AG04450 (cell line): ENCODE measurements at regions not wholly inside any gene's neighbourhood (a gene's known extent, or its start where the extent isn't known, plus 50 kb on each side); places are given as distances from the start of the nearest gene placed in this dataset.

ENCODE experiments used
- CTCF ChIA-PET: fragments of 300-600, 350-600 bp; formaldehyde crosslinking; extraction: SDS; loops from one replicate; lab custom pipeline; 2022; ENCODE audit warnings: antibody characterized with exemption, inconsistent platforms; lab: Charles Lee
- POLR2A ChIA-PET: fragments of 350-600 bp; formaldehyde crosslinking; extraction: SDS; loops from one replicate; lab custom pipeline; 2021; ENCODE audit warnings: antibody characterized with exemption, inconsistent platforms; lab: Yijun Ruan, JAX
- DNase-seq: peaks from one replicate; pipeline ENCODE4 v3.0.0-alpha.2; 2011; ENCODE audit warnings: low read depth, low spot score
- H3K27ac ChIP-seq: one replicate; pipeline ENCODE4 v1.5.1; 2012; ENCODE audit warnings: low read depth, low read length, control low read depth
- H3K27me3 ChIP-seq: one replicate; pipeline ENCODE4 v1.6.0; 2012; ENCODE audit warnings: low read length; ENCODE audit not compliant: control insufficient read depth, insufficient read depth
- H3K4me3 ChIP-seq: 2 replicates; pipeline ENCODE4 v1.5.1; 2011; ENCODE audit warnings: mild to moderate bottlenecking, low read depth, low read length, control low read depth
- H3K9me3 ChIP-seq: 2 replicates; pipeline ENCODE4 v1.5.1; 2012; ENCODE audit warnings: low read length; ENCODE audit not compliant: control insufficient read depth, insufficient read depth
- CTCF ChIP-seq: IDR thresholded peaks from 2 replicates; pipeline ENCODE4 v1.5.1; 2011; ENCODE audit warnings: low read depth, low read length, control low read depth, inconsistent platforms

- H3K27me3 ChIP-seq = peaks cover 26% of the 10 kb centered on the region
- H3K4me3 ChIP-seq = no peak overlapping the region
- ChIA-PET CTCF (interaction anchor here (2.2 kb wide), 1 partner anchor 8 kb away, joined by 17 read pairs; no protein-coding TSS in a partner anchor), POLR2A (no interaction called here)
- H3K9me3 ChIP-seq = peaks cover 3% of the 10 kb centered on the region; the same call in 1 of the 2 replicates
- no peak for DNase-seq
- H3K27ac ChIP-seq = no peak overlapping the region
- TF ChIP-seq CTCF = no peak
Observed at GRCh38 chr16:87070657-87071056, 246.5 kb downstream of the C16orf95 start.

DNA sequence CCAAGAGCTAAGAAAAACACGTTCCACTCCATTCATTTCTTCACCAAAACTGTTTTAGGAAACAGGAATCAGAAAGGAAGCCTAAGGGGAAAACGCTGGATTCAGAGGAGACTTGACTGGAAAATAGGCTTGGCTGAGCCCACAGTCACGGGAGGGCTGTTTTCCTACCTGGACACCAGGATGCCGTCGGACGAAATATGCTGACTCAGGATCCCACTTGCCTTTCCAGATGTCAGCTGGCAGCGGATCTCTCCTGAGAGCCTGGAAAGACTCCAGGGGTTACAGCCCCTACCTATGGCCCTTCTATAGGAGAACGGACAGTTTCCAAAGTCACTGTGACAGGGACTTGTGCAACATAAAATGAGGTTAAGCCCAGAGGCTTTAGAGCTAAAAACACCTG lies 245.1 kb downstream of the C16orf95 start:
- DNase-seq = no peak
- peaks cover 26% of the 10 kb centered on the region for H3K27me3 ChIP-seq
- POLR2A ChIA-PET = no interaction called here
- H3K4me3 ChIP-seq = no peak overlapping the region
- TF ChIP-seq CTCF = no peak
- H3K27ac ChIP-seq = no peak overlapping the region
- peaks cover 4% of the 10 kb centered on the region; the same call in 1 of the 2 replicates for H3K9me3 ChIP-seq
- CTCF ChIA-PET = interaction anchor here (0.8 to 2.2 kb wide), 2 partner anchors 10 to 16 kb away, joined by 3 to 17 read pairs; no protein-coding TSS in a partner anchor

- Histone ChIP-seq H3K27me3 (peaks cover 23% of the 10 kb centered on the region), H3K9me3 (peaks cover 6% of the 10 kb centered on the region), H3K4me3 (no peak overlapping the region), H3K27ac (no peak overlapping the region)
- ChIA-PET CTCF (interaction anchor here (0.9 to 1.9 kb wide), 2 partner anchors 12 to 554 kb away, joined by 3 to 9 read pairs; no protein-coding TSS in a partner anchor), POLR2A (no interaction called here)
- no peak for TF ChIP-seq CTCF
- DNase-seq = no peak
Observed at GRCh38 chr16:87074641-87075318, 242.4 kb downstream of the C16orf95 start.

- Histone ChIP-seq H3K4me3 (no peak overlapping the region), H3K27me3 (peaks cover 18% of the 10 kb centered on the region), H3K9me3 (peaks cover 6% of the 10 kb centered on the region), H3K27ac (no peak overlapping the region)
- DNase-seq = no peak
- no peak for TF ChIP-seq CTCF
- POLR2A ChIA-PET = no interaction called here
- CTCF ChIA-PET = interaction anchor here (1.9 to 4.5 kb wide), 2 partner anchors 13 to 511 kb away, joined by 9 to 32 read pairs; no protein-coding TSS in a partner anchor
Observed at GRCh38 chr16:87075319-87075860, 241.8 kb downstream of the C16orf95 start.
